Suprapubic skin (tissue), 3 donors: ENCODE measurements at regions not wholly inside any gene's neighbourhood (a gene's known extent, or its start where the extent isn't known, plus 50 kb on each side); places are given as distances from the start of the nearest gene placed in this dataset.
"Not testable (repeated sequence)": the region's sequence is repeated elsewhere in the genome, so short reads cannot be mapped to it uniquely, and the experiment has no call there.

Experiments used
- EP300 ChIP-seq: sonication (generic); formaldehyde crosslinking; IDR thresholded peaks from one replicate; pipeline ENCODE4 v1.6.1; 2017; ENCODE audit warnings: antibody characterized with exemption
- POLR2A ChIP-seq, 2 donors: fragments of 450-650 bp; IDR thresholded peaks; one replicate each; pipeline ENCODE4 v1.6.1; 2017; ENCODE audit warnings: antibody characterized with exemption in 2 of 2, mild to moderate bottlenecking in 2 of 2, moderate library complexity in 2 of 2
- TF ChIP-seq, protein P1 (sequence below), 2 donors: fragments of 200-600 bp in 1 of 2; fragments of 450-650 bp in 1 of 2; sonication (generic) in 1 of 2; IDR thresholded peaks; one replicate each; pipeline ENCODE4 v1.5.1; 2016 to 2019; ENCODE audit warnings: antibody characterized with exemption in 2 of 2, mild to moderate bottlenecking in 1 of 2, moderate library complexity in 1 of 2

DNA sequence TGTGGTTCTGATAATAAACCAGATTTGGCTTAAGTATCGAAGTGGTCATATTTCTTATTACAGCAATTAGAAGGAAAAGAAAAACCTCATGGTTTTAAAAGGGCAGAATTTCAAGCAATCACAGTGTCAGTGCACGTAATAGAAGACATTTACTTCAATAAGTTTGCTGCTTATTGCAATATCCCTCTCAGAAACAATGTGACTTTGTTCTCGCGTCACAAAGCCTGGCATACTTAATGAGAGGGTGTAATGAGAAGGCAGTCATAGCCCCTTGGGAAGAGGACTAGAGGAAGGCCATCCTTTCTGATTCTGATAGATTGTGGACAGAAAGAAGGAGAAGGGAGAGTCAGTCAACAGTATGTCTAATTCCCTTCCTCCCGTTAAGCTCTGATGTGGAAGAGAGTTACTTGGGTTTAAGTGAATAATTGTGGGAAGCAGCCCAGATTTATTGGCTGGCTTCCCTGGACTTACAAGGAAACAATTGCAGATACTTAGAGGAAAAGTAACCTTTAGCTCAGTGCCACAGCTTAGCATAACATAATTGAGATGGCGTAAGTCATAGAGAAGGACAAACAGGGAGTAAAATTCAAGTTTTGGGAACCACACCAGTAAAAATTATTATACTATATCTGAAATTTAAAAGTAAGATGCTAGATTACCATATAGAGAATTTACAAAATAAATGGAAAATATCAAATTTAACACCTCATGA is 738.2 kb downstream of the PRIM2 start:
- TF ChIP-seq, protein P1, sequence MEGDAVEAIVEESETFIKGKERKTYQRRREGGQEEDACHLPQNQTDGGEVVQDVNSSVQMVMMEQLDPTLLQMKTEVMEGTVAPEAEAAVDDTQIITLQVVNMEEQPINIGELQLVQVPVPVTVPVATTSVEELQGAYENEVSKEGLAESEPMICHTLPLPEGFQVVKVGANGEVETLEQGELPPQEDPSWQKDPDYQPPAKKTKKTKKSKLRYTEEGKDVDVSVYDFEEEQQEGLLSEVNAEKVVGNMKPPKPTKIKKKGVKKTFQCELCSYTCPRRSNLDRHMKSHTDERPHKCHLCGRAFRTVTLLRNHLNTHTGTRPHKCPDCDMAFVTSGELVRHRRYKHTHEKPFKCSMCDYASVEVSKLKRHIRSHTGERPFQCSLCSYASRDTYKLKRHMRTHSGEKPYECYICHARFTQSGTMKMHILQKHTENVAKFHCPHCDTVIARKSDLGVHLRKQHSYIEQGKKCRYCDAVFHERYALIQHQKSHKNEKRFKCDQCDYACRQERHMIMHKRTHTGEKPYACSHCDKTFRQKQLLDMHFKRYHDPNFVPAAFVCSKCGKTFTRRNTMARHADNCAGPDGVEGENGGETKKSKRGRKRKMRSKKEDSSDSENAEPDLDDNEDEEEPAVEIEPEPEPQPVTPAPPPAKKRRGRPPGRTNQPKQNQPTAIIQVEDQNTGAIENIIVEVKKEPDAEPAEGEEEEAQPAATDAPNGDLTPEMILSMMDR (IDR thresholded peaks at IDR 0.05) = not testable (repeated sequence)
- TF ChIP-seq POLR2A (IDR thresholded peaks at IDR 0.05); EP300: not testable (repeated sequence)
